HCT116 (cell line): ENCODE measurements at regions not wholly inside any gene's neighbourhood (a gene's known extent, or its start where the extent isn't known, plus 50 kb on each side); places are given as distances from the start of the nearest gene placed in this dataset.

Experiments
- CTCF ChIP-seq, 3 experiments: fragments of 200-600 bp in 1 of 3; sonication (generic) in 1 of 3; IDR thresholded peaks in 2 of 3; conservative IDR thresholded peaks in 1 of 3; 2 replicates each; pipeline ENCODE4 v1.5.1; 2012 to 2017; ENCODE audit warnings: low read depth in 2 of 3, low read length in 2 of 3, antibody characterized with exemption in 1 of 3, borderline replicate concordance in 1 of 3, control low read depth in 1 of 3, mild to moderate bottlenecking in 1 of 3, mixed read lengths in 1 of 3, mixed run types in 1 of 3, moderate library complexity in 1 of 3; ENCODE audit not compliant: insufficient read depth in 1 of 3
- EGR1 ChIP-seq: IDR thresholded peaks from 2 replicates; pipeline ENCODE4 v1.6.1; 2012; ENCODE audit warnings: low read depth
- EZH2 ChIP-seq: fragments of 200-600 bp; sonication (generic); IDR thresholded peaks from 2 replicates; pipeline ENCODE4 v1.6.1; 2017; ENCODE audit warnings: antibody characterized with exemption, mixed run types

GRCh38 chr3:166593776-166594175, 756.6 kb upstream of the BCHE start:
- TF ChIP-seq EZH2 (no peak), CTCF (IDR thresholded peaks at IDR 0.05 in 2 of 3, conservative IDR thresholded peaks at IDR 0.05 in 1 of 3; ENCODE audit: borderline replicate concordance in 1 of 3, insufficient read depth in 1 of 3, low read depth in 2 of 3, low read length in 2 of 3) (no peak), EGR1 (no peak)
